K562 (cell line): ENCODE measurements at regions not wholly inside any gene's neighbourhood (a gene's known extent, or its start where the extent isn't known, plus 50 kb on each side); places are given as distances from the start of the nearest gene placed in this dataset.

Experiments
- ATAC-seq: fragments of 200-7000 bp; cut with Tn5 transposase; 3 replicates; pipeline ENCODE4 v1.9.1; 2020; ENCODE audit warnings: moderate library complexity
- BruUV-seq: library from RNA; stranded (reverse); fragments of 400-500 nt; replicated peaks from 2 replicates; lab custom pipeline; 2021; lab: Mats Ljungman, UMichigan
- CTCF ChIA-PET: fragments of 300-600 bp; formaldehyde crosslinking; extraction: SDS; loops from one replicate; lab custom pipeline; 2021; ENCODE audit warnings: low intra/inter-chr PET ratio; lab: Yijun Ruan, JAX
- POLR2A ChIA-PET: fragments of 300-600, 350-650 bp; sonication (Branson Sonifier 250); formaldehyde crosslinking; extraction: SDS; loops from one replicate; lab custom pipeline; 2021; ENCODE audit warnings: antibody characterized with exemption, inconsistent platforms; lab: Yijun Ruan, JAX
- DNase-seq, 4 experiments: peaks; one replicate each; pipeline versions ENCODE4 v3.0.0 to v3.0.0-alpha.2; 2011 to 2018; ENCODE audit warnings: low spot score in 3 of 4, mixed read lengths in 3 of 4; ENCODE audit errors: extremely low read depth in 1 of 4
- FAIRE-seq: peaks from 2 replicates; lab custom pipeline; 2011; peaks lifted over from hg19 to GRCh38; lab: Jason Lieb, UNC
- H2AFZ ChIP-seq: 2 replicates; pipeline ENCODE4 v1.6.0; 2011; ENCODE audit warnings: low read depth, low read length, control low read depth, inconsistent platforms
- H3K27ac ChIP-seq: fragments of 200-600 bp; 3 replicates; pipeline ENCODE4 v1.8.0; 2011; ENCODE audit warnings: low read depth, mild to moderate bottlenecking, control low read depth, inconsistent platforms, low read length, moderate library complexity, mixed read lengths; ENCODE audit errors: extremely low read depth
- H3K27me3 ChIP-seq, 2 experiments: fragments of 300-600 bp in 1 of 2; 2 replicates in 1 of 2; 3 replicates in 1 of 2; pipeline versions ENCODE4 v1.6.0 to v1.8.0; 2011; ENCODE audit warnings: inconsistent platforms in 2 of 2, low read length in 2 of 2, mild to moderate bottlenecking in 1 of 2, mixed read lengths in 1 of 2, moderate library complexity in 1 of 2; ENCODE audit not compliant: control insufficient read depth in 2 of 2, insufficient read depth in 2 of 2
- H3K36me3 ChIP-seq: fragments of 300-600 bp; 3 replicates; pipeline ENCODE4 v1.8.0; 2011; ENCODE audit warnings: mild to moderate bottlenecking, low read length, inconsistent platforms; ENCODE audit not compliant: control insufficient read depth, insufficient read depth
- H3K4me1 ChIP-seq, 2 experiments: fragments of 200-600 bp in 1 of 2; replicated peaks in 1 of 2; 2 replicates in 1 of 2; 3 replicates in 1 of 2; pipeline versions ENCODE4 v1.5.1 to v1.8.0; 2011; ENCODE audit warnings: inconsistent platforms in 2 of 2, low read length in 2 of 2, mild to moderate bottlenecking in 1 of 2, mixed read lengths in 1 of 2, moderate library complexity in 1 of 2; ENCODE audit not compliant: control insufficient read depth in 2 of 2, insufficient read depth in 2 of 2
- H3K4me2 ChIP-seq: 2 replicates; pipeline ENCODE4 v1.6.1; 2011; ENCODE audit warnings: low read length, control low read depth, inconsistent platforms, mixed read lengths; ENCODE audit not compliant: insufficient read depth
- H3K4me3 ChIP-seq: fragments of 200-600 bp; sonication (generic), shearing (Covaris generic); 2 replicates; pipeline ENCODE4 v1.5.1; 2016; ENCODE audit warnings: control low read depth, inconsistent platforms
- H3K79me2 ChIP-seq: fragments of 200-600 bp; 3 replicates; pipeline ENCODE4 v1.8.0; 2011; ENCODE audit warnings: low read length, inconsistent platforms; ENCODE audit not compliant: control insufficient read depth, insufficient read depth
- H3K9ac ChIP-seq, 2 experiments: 2 replicates each; pipeline versions ENCODE4 v1.6.0 to v1.6.1; 2011; ENCODE audit warnings: low read depth in 2 of 2, low read length in 2 of 2, control low read depth in 1 of 2, inconsistent platforms in 1 of 2, mild to moderate bottlenecking in 1 of 2, mixed read lengths in 1 of 2; ENCODE audit not compliant: insufficient read depth in 1 of 2
- H3K9me1 ChIP-seq: one replicate; pipeline ENCODE4 v1.6.0; 2011; ENCODE audit warnings: inconsistent platforms, mild to moderate bottlenecking, low read length, moderate library complexity; ENCODE audit not compliant: control insufficient read depth, insufficient read depth
- H3K9me3 ChIP-seq: replicated peaks from 2 replicates; pipeline ENCODE4 v1.5.1; 2011; ENCODE audit warnings: low read depth, low read length, inconsistent platforms; ENCODE audit not compliant: control insufficient read depth, insufficient read depth
- H4K20me1 ChIP-seq: replicated peaks from 2 replicates; pipeline ENCODE4 v1.6.1; 2011; ENCODE audit warnings: low read length, inconsistent platforms, mixed read lengths; ENCODE audit not compliant: control insufficient read depth, insufficient read depth
- GATAD2B ChIP-seq: fragments of 450-650 bp; IDR thresholded peaks from 2 replicates; pipeline ENCODE4 v1.6.1; 2017; ENCODE audit warnings: mild to moderate bottlenecking, borderline replicate concordance
- HINFP ChIP-seq: fragments of 450-650 bp; conservative IDR thresholded peaks from 2 replicates; pipeline ENCODE4 v1.6.1; 2016; ENCODE audit warnings: missing genetic modification characterization, low read depth, mild to moderate bottlenecking, control low read depth, missing compliant biosample characterization
- HOXB6 ChIP-seq: fragments of 250-450 bp; sonication (Bioruptor Pico); IDR thresholded peaks from 2 replicates; pipeline ENCODE4 v1.5.1; 2022; ENCODE audit warnings: mild to moderate bottlenecking, borderline replicate concordance
- JUND ChIP-seq, 2 experiments: IDR thresholded peaks; 2 replicates in 1 of 2; 3 replicates in 1 of 2; pipeline ENCODE4 v1.6.1; 2011; ENCODE audit warnings: borderline replicate concordance in 2 of 2, low read depth in 2 of 2, low read length in 2 of 2, improper control_type of control experiment in 1 of 2, missing biosample characterization in 1 of 2, missing genetic modification characterization in 1 of 2, missing genetic modification reagents in 1 of 2
- KLF16 ChIP-seq: IDR thresholded peaks from 2 replicates; pipeline ENCODE4 v1.6.1; 2016; ENCODE audit warnings: antibody characterized with exemption
- OTX1 ChIP-seq: fragments of 450-650 bp; formaldehyde crosslinking; IDR thresholded peaks from 2 replicates; pipeline ENCODE4 v1.4.0; 2022; ENCODE audit warnings: mild to moderate bottlenecking
- POU5F1 ChIP-seq: fragments of 150-350 bp; IDR thresholded peaks from 2 replicates; pipeline ENCODE4 v1.6.1; 2014; ENCODE audit warnings: borderline replicate concordance, low read length, low read depth, mild to moderate bottlenecking; ENCODE audit not compliant: partially characterized antibody
- SOX6 ChIP-seq: fragments of 450-650 bp; IDR thresholded peaks from 2 replicates; pipeline ENCODE4 v1.6.1; 2014; ENCODE audit warnings: mild to moderate bottlenecking
- ZBTB49 ChIP-seq: sonication (generic); formaldehyde crosslinking; IDR thresholded peaks from 2 replicates; pipeline ENCODE4 v1.8.0; 2022; ENCODE audit warnings: missing genetic modification reagents, mild to moderate bottlenecking, borderline replicate concordance
- WGBS: fragments of 100-300 bp; shearing (Covaris generic); methylation state at CpG from one replicate; pipeline ENCODE4 v1.1.6; 2016; ENCODE audit warnings: low coverage, mixed read lengths; ENCODE audit not compliant: insufficient coverage; ENCODE audit errors: missing lambda C conversion rate; 5-methylcytosine and 5-hydroxymethylcytosine counted together
- in situ Hi-C: fragments of 300-500 bp; cut with MboI; formaldehyde crosslinking; loops from 4 replicates; pipeline ENCODE4 v1.15.0; 2018; ENCODE audit warnings: inconsistent platforms, mixed read lengths
- intact Hi-C: fragments of 100-400 bp; cut with micrococcal nuclease; formaldehyde crosslinking; loops from 2 replicates; pipeline ENCODE4 v1.14.2; 2022

- ATAC-seq (no peak), DNase-seq (no peak), FAIRE-seq (no peak)
- H3K79me2 ChIP-seq, result no peaks in the 10 kb centered on the region
- no peak overlapping the region for H2AFZ ChIP-seq
- TF ChIP-seq ZBTB49 (no peak), OTX1 (CRISPR knock-in tag) (no peak), POU5F1 (no peak), KLF16 (no peak), GATAD2B (no peak), SOX6 (no peak), JUND (IDR thresholded peaks at IDR 0.05; ENCODE audit: borderline replicate concordance, low read depth, low read length) (no peak), JUND (tag; IDR thresholded peaks at IDR 0.05; ENCODE audit: borderline replicate concordance, low read depth, low read length) (no peak), HINFP (no peak), HOXB6 (CRISPR knock-in tag) (no peak)
- 3% methylated on average over 7 of the region's 7 CpGs for WGBS
- in situ Hi-C loops, result no loop called here
- intact Hi-C loops, result loop anchor here (10.0 kb wide), 1 partner anchor 61 kb away; no protein-coding TSS in a partner anchor
- H3K36me3 ChIP-seq, result no peaks in the 10 kb centered on the region
- H3K9me1 ChIP-seq, result no peaks in the 10 kb centered on the region
- H4K20me1 ChIP-seq, result no peaks in the 10 kb centered on the region
- POLR2A ChIA-PET, result no interaction called here
- H3K9me3 ChIP-seq, result no peaks in the 10 kb centered on the region
- H3K4me1 ChIP-seq, result no peaks in the 10 kb centered on the region
- BruUV-seq, result no TSS peak
- no peak overlapping the region for H3K9ac ChIP-seq
- no peak overlapping the region for H3K4me2 ChIP-seq
- no peak overlapping the region for H3K27ac ChIP-seq
- H3K4me3 ChIP-seq, result no peak overlapping the region
- CTCF ChIA-PET, result no interaction called here
- no peaks in the 10 kb centered on the region for H3K27me3 ChIP-seq
These were observed 106.2 kb downstream of the TUBA3C start for GRCh38 chr13:19075418-19075817.
